Activated naive CD4-positive, alpha-beta T cell treated with anti-CD3 and anti-CD28 coated beads, Interleukin-2, amount 10 ng/mL, durations not matched to agents 7 days and 5 days (primary cell): ENCODE measurements at regions not wholly inside any gene's neighbourhood (a gene's known extent, or its start where the extent isn't known, plus 50 kb on each side); places are given as distances from the start of the nearest gene placed in this dataset.

Experiments used
- CTCF ChIA-PET: fragments of 350-600 bp; sonication (Branson Sonifier 250); formaldehyde crosslinking; loops from one replicate; lab custom pipeline; 2021; ENCODE audit warnings: antibody characterized with exemption; lab: Charles Lee
- DNase-seq: peaks from one replicate; pipeline ENCODE4 v3.0.0-alpha.2; 2020
- H3K27ac Mint-ChIP-seq: one replicate; pipeline ENCODE4 v1.8.0; 2021; ENCODE audit warnings: mild to moderate bottlenecking, moderate library complexity, mixed read lengths
- H3K27me3 Mint-ChIP-seq: one replicate; pipeline ENCODE4 v1.8.0; 2021; ENCODE audit warnings: mild to moderate bottlenecking, mixed read lengths
- H3K36me3 Mint-ChIP-seq: one replicate; pipeline ENCODE4 v1.8.0; 2021; ENCODE audit warnings: mixed read lengths
- H3K4me1 Mint-ChIP-seq: one replicate; pipeline ENCODE4 v1.8.0; 2021; ENCODE audit warnings: mixed read lengths
- H3K4me3 Mint-ChIP-seq: one replicate; pipeline ENCODE4 v1.8.0; 2021; ENCODE audit warnings: mild to moderate bottlenecking, moderate library complexity, mixed read lengths
- H3K9me3 Mint-ChIP-seq: one replicate; pipeline ENCODE4 v1.8.0; 2021; ENCODE audit warnings: mixed read lengths

DNA sequence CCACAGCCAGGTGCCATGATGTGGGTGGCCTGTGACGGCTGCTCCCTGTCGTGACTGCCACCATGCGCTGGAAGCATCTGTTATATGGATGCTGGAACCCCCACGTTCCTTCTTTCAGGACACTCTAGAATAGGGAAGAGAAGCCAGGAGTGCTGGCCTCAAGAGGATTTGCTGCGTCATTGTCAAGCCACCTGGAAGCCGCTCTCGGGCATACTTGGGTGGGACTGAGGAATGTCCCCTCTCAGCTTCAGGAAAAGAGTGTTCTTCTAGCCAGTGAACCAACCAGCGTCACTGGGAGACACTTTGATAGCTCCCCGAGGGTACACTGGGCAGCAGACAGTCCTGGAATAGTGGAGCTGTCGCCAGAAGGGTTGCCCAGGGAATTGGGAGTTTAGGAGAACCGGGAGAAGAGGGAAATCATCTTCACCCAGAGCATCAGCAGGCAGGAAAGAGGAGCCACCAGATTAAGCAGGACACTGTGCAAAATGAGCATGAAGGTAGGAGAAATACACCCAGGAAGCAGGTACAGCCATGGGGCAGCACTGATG, 130.8 kb upstream of the SASH1 start:
- H3K4me1 Mint-ChIP-seq, result no peaks in the 10 kb centered on the region
- no peaks in the 10 kb centered on the region for H3K9me3 Mint-ChIP-seq
- CTCF ChIA-PET, result no interaction called here
- H3K27ac Mint-ChIP-seq, result no peak overlapping the region
- H3K27me3 Mint-ChIP-seq, result peaks cover 60% of the 10 kb centered on the region
- DNase-seq, result no peak
- no peaks in the 10 kb centered on the region for H3K36me3 Mint-ChIP-seq
- H3K4me3 Mint-ChIP-seq, result no peak overlapping the region

DNA sequence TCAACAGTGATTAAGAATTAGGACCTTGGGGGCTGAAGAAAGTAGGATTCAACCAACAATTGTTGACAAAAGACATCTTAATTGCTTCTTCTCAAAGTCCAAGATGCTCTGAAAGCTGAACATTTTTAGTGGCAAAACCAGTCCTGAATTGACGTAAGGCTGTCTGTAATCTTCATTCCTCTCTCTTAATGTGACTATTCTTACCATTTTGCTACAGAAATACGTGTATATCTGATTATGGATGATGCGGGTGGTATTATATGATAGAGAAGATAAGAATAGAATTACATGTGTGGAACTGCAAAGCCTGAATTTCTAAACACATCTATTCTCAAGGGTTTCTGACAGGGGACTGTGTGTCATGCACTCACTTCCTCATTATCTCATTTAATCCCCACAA, 130.3 kb upstream of the SASH1 start:
- H3K4me1 Mint-ChIP-seq, result no peaks in the 10 kb centered on the region
- no peak for DNase-seq
- CTCF ChIA-PET, result no interaction called here
- no peak overlapping the region for H3K4me3 Mint-ChIP-seq
- H3K9me3 Mint-ChIP-seq, result no peaks in the 10 kb centered on the region
- no peak overlapping the region for H3K27ac Mint-ChIP-seq
- no peaks in the 10 kb centered on the region for H3K36me3 Mint-ChIP-seq
- H3K27me3 Mint-ChIP-seq, result peaks cover 59% of the 10 kb centered on the region

DNA sequence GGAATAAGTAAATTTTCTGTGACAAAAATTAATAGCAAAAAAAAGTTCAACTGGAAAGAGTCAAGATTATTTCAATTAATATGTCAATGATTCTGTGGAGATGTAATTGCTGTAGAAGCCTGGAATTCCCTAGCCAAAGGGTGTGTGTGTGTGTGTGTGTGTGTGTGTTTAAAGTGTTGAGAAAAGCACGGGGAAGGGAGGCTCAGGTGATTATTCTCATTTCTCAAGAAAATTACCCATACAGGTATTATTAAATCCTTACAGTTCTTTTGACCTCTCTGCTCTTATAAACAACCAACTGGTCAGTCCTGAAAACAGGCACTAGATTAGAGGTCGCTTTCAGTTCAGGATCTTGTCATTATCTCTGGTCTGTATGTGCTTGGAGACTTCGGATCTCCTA, 129.3 kb upstream of the SASH1 start:
- DNase-seq, result no peak
- Mint-ChIP-seq H3K9me3 (no peaks in the 10 kb centered on the region), H3K36me3 (no peaks in the 10 kb centered on the region), H3K4me1 (no peaks in the 10 kb centered on the region), H3K4me3 (no peak overlapping the region), H3K27me3 (peaks cover 58% of the 10 kb centered on the region), H3K27ac (no peak overlapping the region)
- CTCF ChIA-PET, result no interaction called here

DNA sequence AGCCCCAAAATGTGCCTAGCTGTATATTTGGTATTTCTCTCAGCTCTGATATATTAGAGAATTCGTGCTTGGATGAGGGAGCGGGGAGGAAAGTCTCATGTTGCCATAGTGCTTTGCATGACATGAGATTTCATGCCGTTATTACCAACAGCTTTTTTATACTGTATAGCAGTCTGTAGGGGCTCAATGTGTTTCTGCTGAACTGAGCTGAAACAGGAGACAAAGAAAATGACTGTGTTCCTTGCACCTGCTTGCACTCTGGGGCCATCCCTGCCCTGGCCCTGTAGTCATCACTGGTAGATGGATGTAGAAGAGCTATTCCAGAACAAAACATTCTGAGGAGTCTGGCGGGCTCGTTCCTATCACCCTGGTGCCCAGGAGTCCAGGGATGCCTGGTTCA, 128.0 kb upstream of the SASH1 start:
- Mint-ChIP-seq H3K27ac (no peak overlapping the region), H3K9me3 (no peaks in the 10 kb centered on the region), H3K36me3 (no peaks in the 10 kb centered on the region), H3K4me3 (no peak overlapping the region), H3K27me3 (peaks cover 66% of the 10 kb centered on the region), H3K4me1 (no peaks in the 10 kb centered on the region)
- CTCF ChIA-PET, result interaction anchor here (1.5 kb wide), 1 partner anchor 37 kb away, joined by 3 read pairs; no protein-coding TSS in a partner anchor
- no peak for DNase-seq

DNA sequence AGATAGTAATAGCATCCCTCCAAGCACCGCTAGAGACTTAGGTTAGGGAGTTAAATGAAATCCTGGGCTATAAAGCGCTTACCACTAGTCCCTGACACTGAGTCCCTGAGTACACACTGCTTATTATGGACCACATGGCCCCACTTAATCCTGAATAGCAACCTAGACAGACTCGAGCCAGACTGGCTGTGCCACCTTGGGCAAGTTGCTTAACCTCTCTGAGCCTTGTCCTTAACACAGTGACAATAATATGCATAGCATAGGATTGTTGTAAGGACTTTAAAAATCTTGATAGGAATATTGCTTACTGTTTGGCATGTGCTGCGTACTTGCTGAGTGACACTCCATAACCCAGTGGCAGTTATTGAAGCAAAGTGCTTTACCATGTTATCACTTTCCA, 125.6 kb upstream of the SASH1 start:
- H3K27me3 Mint-ChIP-seq, result peaks cover 67% of the 10 kb centered on the region
- no peaks in the 10 kb centered on the region for H3K36me3 Mint-ChIP-seq
- no peak for DNase-seq
- CTCF ChIA-PET, result no interaction called here
- no peak overlapping the region for H3K27ac Mint-ChIP-seq
- H3K4me3 Mint-ChIP-seq, result no peak overlapping the region
- no peaks in the 10 kb centered on the region for H3K4me1 Mint-ChIP-seq
- no peaks in the 10 kb centered on the region for H3K9me3 Mint-ChIP-seq

DNA sequence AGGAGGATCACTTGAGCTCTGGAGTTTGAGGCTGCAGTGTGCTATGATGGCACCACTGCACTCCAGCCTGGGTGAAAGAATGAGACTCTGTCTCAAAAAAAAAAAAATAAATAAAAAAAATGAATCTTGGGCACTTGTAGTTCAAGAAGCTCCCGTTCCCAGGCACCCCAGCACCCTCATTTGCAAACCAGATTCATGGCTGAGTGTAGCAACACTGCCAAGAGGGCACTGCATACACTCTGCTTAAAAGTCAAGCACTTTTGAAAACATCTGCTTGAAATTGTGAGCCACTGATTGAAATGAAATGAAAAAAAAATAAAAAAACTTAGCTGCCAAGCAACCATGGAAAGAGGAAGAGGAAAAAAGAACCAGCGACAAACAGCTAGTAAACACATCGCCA, 124.7 kb upstream of the SASH1 start:
- CTCF ChIA-PET, result no interaction called here
- no peaks in the 10 kb centered on the region for H3K4me1 Mint-ChIP-seq
- peaks cover 68% of the 10 kb centered on the region for H3K27me3 Mint-ChIP-seq
- DNase-seq, result no peak
- no peak overlapping the region for H3K27ac Mint-ChIP-seq
- no peaks in the 10 kb centered on the region for H3K36me3 Mint-ChIP-seq
- H3K9me3 Mint-ChIP-seq, result no peaks in the 10 kb centered on the region
- no peak overlapping the region for H3K4me3 Mint-ChIP-seq

DNA sequence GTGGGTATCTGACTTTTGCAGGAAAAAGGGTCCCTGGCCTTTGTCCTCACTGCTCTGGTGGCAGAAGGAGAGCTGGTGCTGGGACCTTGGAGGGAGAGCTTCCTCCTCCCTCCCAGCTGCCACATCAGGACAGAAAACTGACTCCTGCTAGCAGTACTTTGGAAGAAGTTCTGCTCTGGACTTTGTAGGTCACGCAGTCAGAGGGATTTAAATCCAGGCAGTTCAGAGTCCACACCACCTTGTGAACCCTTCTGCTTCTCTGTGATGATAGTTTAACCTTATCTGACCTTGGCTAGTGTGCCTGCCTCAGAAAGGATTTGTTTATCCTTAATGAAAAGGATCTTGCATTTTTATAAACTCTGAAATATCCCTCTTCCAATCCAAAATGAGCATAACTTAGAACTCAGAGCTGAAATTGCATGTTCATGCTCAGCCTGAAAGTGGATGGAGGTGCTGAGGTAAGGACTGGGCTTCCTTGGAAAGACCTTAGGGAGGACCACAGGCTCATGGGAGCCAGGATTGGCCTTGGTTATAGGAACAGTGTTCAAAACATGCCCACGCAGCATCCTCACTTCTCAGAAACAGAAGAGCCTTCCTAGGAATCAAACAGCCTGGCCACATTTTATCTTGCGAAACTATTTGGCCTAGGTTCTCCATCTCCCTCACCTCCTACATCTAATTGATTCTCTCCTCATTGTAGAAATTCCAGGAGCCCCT, 123.9 kb upstream of the SASH1 start:
- no peak overlapping the region for H3K27ac Mint-ChIP-seq
- no peak for DNase-seq
- no peak overlapping the region for H3K4me3 Mint-ChIP-seq
- CTCF ChIA-PET, result no interaction called here
- peaks cover 64% of the 10 kb centered on the region for H3K27me3 Mint-ChIP-seq
- H3K36me3 Mint-ChIP-seq, result no peaks in the 10 kb centered on the region
- no peaks in the 10 kb centered on the region for H3K4me1 Mint-ChIP-seq
- no peaks in the 10 kb centered on the region for H3K9me3 Mint-ChIP-seq

DNA sequence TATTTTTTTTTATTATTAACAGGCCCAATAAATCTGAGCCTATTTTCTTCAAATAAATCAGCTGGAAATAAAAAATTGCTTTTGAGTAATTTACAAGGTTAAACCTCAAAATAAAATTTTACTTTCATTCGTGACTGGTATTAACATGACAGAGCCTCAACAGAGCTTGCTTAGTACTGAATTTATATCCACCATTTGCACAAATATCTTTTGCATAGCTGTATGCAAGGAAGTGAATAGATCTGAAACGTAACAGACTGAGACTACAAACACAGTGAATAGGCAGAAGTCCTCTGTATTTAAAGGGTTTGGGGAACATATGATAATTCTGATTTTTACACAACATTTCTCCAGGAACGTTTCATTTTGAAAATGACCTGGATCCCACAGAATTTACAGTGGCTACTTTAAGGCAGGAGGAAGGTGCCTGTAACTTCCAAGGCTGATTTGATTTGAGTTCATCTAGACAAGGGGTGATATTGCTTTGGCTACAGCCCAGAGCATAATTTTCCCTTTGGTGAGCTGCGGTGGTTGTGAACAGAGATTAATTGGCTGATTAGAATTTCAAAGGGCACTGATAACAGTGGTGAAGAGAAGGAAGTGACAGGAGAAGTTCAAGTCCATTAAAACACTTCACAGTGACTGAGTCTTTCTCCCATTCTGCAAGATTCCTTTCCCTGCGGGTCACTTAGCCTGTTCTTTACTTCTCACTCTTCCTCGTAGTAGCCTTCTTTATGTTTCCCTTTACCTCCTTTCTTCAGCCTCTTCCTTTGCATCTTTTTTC, 121.2 kb upstream of the SASH1 start:
- Mint-ChIP-seq H3K4me1 (no peaks in the 10 kb centered on the region), H3K27ac (no peak overlapping the region), H3K36me3 (no peaks in the 10 kb centered on the region), H3K4me3 (no peak overlapping the region), H3K27me3 (peaks cover 59% of the 10 kb centered on the region), H3K9me3 (no peaks in the 10 kb centered on the region)
- DNase-seq, result no peak
- CTCF ChIA-PET, result no interaction called here

DNA sequence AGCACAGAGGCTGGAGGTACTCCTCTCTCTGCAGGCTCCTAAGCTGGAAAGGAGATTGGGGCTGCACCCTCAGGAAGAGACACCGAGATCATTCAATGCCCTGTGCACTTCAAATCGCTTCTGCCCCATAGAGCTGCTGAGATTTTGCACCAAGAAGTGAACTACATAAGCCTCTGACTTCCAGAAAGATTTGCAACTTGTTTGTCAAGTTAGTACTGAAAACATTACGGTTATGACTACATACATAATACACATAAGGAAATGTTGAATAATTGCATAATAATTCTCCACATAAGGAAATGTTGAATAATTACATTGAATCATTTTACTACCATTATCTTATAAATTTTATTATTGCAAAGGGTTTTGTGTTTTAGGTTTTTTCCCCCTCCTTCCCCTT, 120.3 kb upstream of the SASH1 start:
- no peaks in the 10 kb centered on the region for H3K9me3 Mint-ChIP-seq
- no peak overlapping the region for H3K27ac Mint-ChIP-seq
- H3K27me3 Mint-ChIP-seq, result peaks cover 55% of the 10 kb centered on the region
- no peak for DNase-seq
- no peaks in the 10 kb centered on the region for H3K36me3 Mint-ChIP-seq
- no peaks in the 10 kb centered on the region for H3K4me1 Mint-ChIP-seq
- CTCF ChIA-PET, result no interaction called here
- no peak overlapping the region for H3K4me3 Mint-ChIP-seq

DNA sequence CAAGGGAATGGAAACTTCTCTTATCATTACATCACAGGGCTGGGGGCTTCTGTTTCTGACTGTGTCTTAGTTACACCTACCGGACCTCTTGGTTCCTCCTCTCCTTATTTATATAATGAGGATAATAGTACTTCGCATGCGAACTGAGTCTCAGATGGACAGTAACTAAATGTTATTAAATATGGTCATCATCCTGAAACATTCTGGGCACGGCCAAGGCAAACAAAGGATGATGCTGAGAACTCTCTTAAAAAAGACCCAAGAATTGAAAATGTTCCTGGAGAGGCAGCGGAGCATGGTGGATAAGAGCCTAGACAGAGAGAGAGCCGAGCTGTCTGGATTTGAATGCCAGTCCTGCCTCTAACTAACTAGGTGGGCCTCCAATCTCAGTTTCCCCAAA, 119.8 kb upstream of the SASH1 start:
- no peak for DNase-seq
- CTCF ChIA-PET, result no interaction called here
- Mint-ChIP-seq H3K36me3 (no peaks in the 10 kb centered on the region), H3K9me3 (no peaks in the 10 kb centered on the region), H3K4me1 (no peaks in the 10 kb centered on the region), H3K27ac (no peak overlapping the region), H3K4me3 (no peak overlapping the region), H3K27me3 (peaks cover 52% of the 10 kb centered on the region)

DNA sequence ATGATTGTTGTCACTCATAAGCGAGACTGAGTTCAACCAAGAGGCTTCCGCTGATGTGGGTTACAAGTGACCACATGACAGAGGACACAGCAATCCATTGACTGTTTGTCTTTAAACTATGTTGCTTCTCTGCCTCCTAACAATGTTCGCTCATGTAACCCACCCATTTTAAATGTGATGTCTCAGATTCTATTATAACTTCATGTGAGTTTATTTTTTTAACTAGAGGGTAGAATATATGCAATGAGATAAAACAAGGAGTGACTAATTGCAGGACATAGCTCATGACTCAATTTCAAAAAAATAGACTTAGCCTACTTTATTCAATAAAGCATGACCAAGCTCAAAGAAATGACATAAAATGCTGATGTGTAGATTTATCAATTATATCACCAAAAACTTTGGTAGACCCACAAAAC, 119.2 kb upstream of the SASH1 start:
- Mint-ChIP-seq H3K27ac (no peak overlapping the region), H3K36me3 (no peaks in the 10 kb centered on the region), H3K4me1 (no peaks in the 10 kb centered on the region), H3K9me3 (no peaks in the 10 kb centered on the region), H3K27me3 (peaks cover 47% of the 10 kb centered on the region), H3K4me3 (no peak overlapping the region)
- CTCF ChIA-PET, result no interaction called here
- no peak for DNase-seq

DNA sequence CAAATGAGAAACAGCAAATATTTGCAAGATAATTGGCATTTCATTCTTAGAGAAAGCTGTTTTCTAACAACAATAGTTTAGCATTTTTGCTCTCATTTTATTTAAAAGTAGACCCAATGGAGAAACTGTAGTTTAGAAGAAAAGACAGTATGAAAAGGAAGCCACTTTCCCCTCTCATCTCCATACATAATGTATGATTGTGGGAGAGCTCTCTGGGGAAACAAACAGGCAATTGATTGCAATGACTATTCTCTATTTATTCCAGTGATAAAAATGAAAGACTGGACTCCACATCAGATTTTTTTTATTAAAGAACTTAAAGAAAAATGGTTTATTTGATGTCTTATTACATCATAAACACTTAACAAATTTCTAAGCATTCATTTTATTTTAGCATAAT, 116.8 kb upstream of the SASH1 start:
- Mint-ChIP-seq H3K27me3 (peaks cover 28% of the 10 kb centered on the region), H3K27ac (no peak overlapping the region), H3K9me3 (no peaks in the 10 kb centered on the region), H3K4me3 (no peak overlapping the region), H3K4me1 (no peaks in the 10 kb centered on the region), H3K36me3 (no peaks in the 10 kb centered on the region)
- DNase-seq, result no peak
- CTCF ChIA-PET, result no interaction called here

DNA sequence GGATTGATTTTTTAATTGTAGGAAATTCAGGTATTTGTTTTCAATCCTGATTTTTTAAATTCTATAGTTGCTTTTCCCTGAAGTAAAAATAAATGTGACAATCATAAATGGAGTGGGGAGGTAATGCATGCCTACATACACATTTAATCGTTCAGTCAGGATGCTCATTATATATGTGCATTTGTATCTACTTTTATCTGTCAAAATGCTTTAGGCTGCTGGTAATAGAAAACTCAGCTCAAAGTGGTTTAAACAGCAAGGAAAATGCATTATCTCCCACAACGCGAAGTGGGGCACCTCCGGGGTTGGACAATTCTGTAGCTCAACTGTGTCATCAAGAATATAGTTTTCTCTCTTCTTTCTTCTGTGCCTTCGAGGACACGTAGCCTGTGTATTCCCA, 116.4 kb upstream of the SASH1 start:
- Mint-ChIP-seq H3K36me3 (no peaks in the 10 kb centered on the region), H3K4me3 (no peak overlapping the region), H3K27ac (no peak overlapping the region), H3K4me1 (no peaks in the 10 kb centered on the region), H3K27me3 (peaks cover 28% of the 10 kb centered on the region), H3K9me3 (no peaks in the 10 kb centered on the region)
- CTCF ChIA-PET, result no interaction called here
- DNase-seq, result no peak

DNA sequence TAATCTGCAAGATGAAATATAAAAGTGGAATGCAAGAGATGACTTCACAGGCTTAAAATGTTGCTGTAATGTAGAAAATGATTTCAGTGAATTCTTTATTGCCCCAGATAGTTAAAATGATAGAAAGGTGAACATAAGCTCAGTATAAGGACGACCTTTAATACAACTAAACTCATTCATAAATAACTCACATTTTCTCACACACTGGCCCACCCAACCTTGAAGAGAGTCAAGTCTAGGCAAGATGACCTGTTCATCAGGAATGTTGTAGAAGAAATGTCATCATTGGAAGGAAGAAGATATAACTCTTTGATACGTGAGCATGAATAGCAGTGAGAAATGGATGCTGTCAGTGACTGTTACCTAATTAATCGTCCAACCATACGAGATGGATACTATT, 111.1 kb upstream of the SASH1 start:
- H3K9me3 Mint-ChIP-seq, result no peaks in the 10 kb centered on the region
- DNase-seq, result no peak
- no peak overlapping the region for H3K4me3 Mint-ChIP-seq
- H3K36me3 Mint-ChIP-seq, result no peaks in the 10 kb centered on the region
- H3K27ac Mint-ChIP-seq, result no peak overlapping the region
- peaks cover 3% of the 10 kb centered on the region for H3K27me3 Mint-ChIP-seq
- no peaks in the 10 kb centered on the region for H3K4me1 Mint-ChIP-seq
- CTCF ChIA-PET, result no interaction called here

DNA sequence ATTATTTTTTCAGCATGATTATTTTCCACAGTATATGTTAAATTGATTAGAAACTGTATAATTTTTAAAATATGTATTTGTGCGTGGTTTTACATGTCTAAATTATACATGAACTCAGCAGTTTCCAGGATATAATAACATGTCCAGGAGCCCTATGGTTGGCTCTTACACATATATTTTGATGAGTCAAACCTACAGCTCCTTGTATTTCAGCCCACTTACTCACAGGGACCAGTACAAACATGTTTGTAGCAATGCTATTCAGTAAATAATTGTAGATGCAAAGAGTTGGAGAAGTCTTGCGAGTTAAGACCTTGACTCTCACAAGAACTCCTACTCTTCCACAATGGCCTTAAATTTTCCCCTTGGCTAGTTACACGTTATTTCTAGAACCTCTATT, 107.2 kb upstream of the SASH1 start:
- H3K27ac Mint-ChIP-seq, result no peak overlapping the region
- no peaks in the 10 kb centered on the region for H3K9me3 Mint-ChIP-seq
- DNase-seq, result no peak
- CTCF ChIA-PET, result no interaction called here
- no peaks in the 10 kb centered on the region for H3K36me3 Mint-ChIP-seq
- peaks cover 4% of the 10 kb centered on the region for H3K27me3 Mint-ChIP-seq
- no peaks in the 10 kb centered on the region for H3K4me1 Mint-ChIP-seq
- H3K4me3 Mint-ChIP-seq, result no peak overlapping the region
